HUES48 (cell line): ENCODE measurements at regions not wholly inside any gene's neighbourhood (a gene's known extent, or its start where the extent isn't known, plus 50 kb on each side); places are given as distances from the start of the nearest gene placed in this dataset.

Source experiments
- H3K27ac ChIP-seq: one replicate; pipeline ENCODE4 v1.7.0; 2013; ENCODE audit warnings: low read depth, low read length, inconsistent platforms
- H3K27me3 ChIP-seq: 2 replicates; pipeline ENCODE4 v1.6.1; 2013; ENCODE audit warnings: mild to moderate bottlenecking, low read length; ENCODE audit not compliant: control insufficient read depth, insufficient read depth
- H3K36me3 ChIP-seq: 2 replicates; pipeline ENCODE4 v1.6.1; 2013; ENCODE audit warnings: low read length; ENCODE audit not compliant: control insufficient read depth, insufficient read depth
- H3K4me1 ChIP-seq: 2 replicates; pipeline ENCODE4 v1.6.1; 2013; ENCODE audit warnings: mild to moderate bottlenecking, low read length; ENCODE audit not compliant: control insufficient read depth, insufficient read depth
- H3K4me3 ChIP-seq: 2 replicates; pipeline ENCODE4 v1.5.1; 2013; ENCODE audit warnings: mild to moderate bottlenecking, low read depth, low read length
- H3K9ac ChIP-seq: 2 replicates; pipeline ENCODE4 v1.6.1; 2013; ENCODE audit warnings: mild to moderate bottlenecking, low read depth, low read length, moderate library complexity
- H3K9me3 ChIP-seq: 2 replicates; pipeline ENCODE4 v1.6.1; 2013; ENCODE audit warnings: low read length; ENCODE audit not compliant: control insufficient read depth, insufficient read depth

- no peak overlapping the region for H3K9ac ChIP-seq
- H3K36me3 ChIP-seq: no peaks in the 10 kb centered on the region
- H3K27ac ChIP-seq: no peak overlapping the region
- H3K4me1 ChIP-seq: peaks cover 6% of the 10 kb centered on the region; the same call in 1 of the 2 replicates
- no peaks in the 10 kb centered on the region for H3K9me3 ChIP-seq
- H3K4me3 ChIP-seq: no peak overlapping the region
- no peaks in the 10 kb centered on the region for H3K27me3 ChIP-seq
Measured at GRCh38 chr12:58809064-58809607, 111.2 kb downstream of the LRIG3 start.

GRCh38 chr12:58811346-58811745 is 109.0 kb downstream of the LRIG3 start:
- no peak overlapping the region for H3K27ac ChIP-seq
- H3K9ac ChIP-seq: no peak overlapping the region
- H3K36me3 ChIP-seq: no peaks in the 10 kb centered on the region
- H3K27me3 ChIP-seq: no peaks in the 10 kb centered on the region
- H3K4me3 ChIP-seq: no peak overlapping the region
- no peaks in the 10 kb centered on the region for H3K9me3 ChIP-seq
- peaks cover 9% of the 10 kb centered on the region; the same call in 1 of the 2 replicates for H3K4me1 ChIP-seq

GRCh38 chr12:58812214-58812613 is 108.1 kb downstream of the LRIG3 start:
- Histone ChIP-seq H3K27ac (no peak overlapping the region), H3K4me1 (peaks cover 9% of the 10 kb centered on the region; the same call in 1 of the 2 replicates), H3K27me3 (no peaks in the 10 kb centered on the region), H3K36me3 (no peaks in the 10 kb centered on the region), H3K9ac (no peak overlapping the region), H3K9me3 (no peaks in the 10 kb centered on the region), H3K4me3 (no peak overlapping the region)

- H3K36me3 ChIP-seq: no peaks in the 10 kb centered on the region
Measured at GRCh38 chr12:58814036-58814435, 106.3 kb downstream of the LRIG3 start.

GRCh38 chr12:58815235-58815634 is 105.1 kb downstream of the LRIG3 start:
- H3K4me3 ChIP-seq: no peak overlapping the region
- no peaks in the 10 kb centered on the region for H3K36me3 ChIP-seq
- H3K27me3 ChIP-seq: no peaks in the 10 kb centered on the region
- no peak overlapping the region for H3K27ac ChIP-seq
- H3K9me3 ChIP-seq: no peaks in the 10 kb centered on the region
- H3K9ac ChIP-seq: no peak overlapping the region
- peaks cover 9% of the 10 kb centered on the region for H3K4me1 ChIP-seq

More at GRCh38 chr12:58814036-58814435, 106.3 kb downstream of the LRIG3 start:
- H3K27ac ChIP-seq: no peak overlapping the region
- H3K27me3 ChIP-seq: no peaks in the 10 kb centered on the region
- no peak overlapping the region for H3K9ac ChIP-seq
- peaks cover 9% of the 10 kb centered on the region; the same call in 1 of the 2 replicates for H3K4me1 ChIP-seq
- H3K4me3 ChIP-seq: no peak overlapping the region
- no peaks in the 10 kb centered on the region for H3K9me3 ChIP-seq

GRCh38 chr12:58818546-58818945 is 101.8 kb downstream of the LRIG3 start:
- Histone ChIP-seq H3K27ac (no peak overlapping the region), H3K9ac (no peak overlapping the region), H3K4me3 (no peak overlapping the region), H3K4me1 (peaks cover 9% of the 10 kb centered on the region), H3K9me3 (no peaks in the 10 kb centered on the region), H3K36me3 (no peaks in the 10 kb centered on the region), H3K27me3 (no peaks in the 10 kb centered on the region)

- Histone ChIP-seq H3K36me3 (no peaks in the 10 kb centered on the region), H3K4me1 (peaks cover under 1% of the 10 kb centered on the region), H3K27me3 (no peaks in the 10 kb centered on the region), H3K9me3 (no peaks in the 10 kb centered on the region), H3K9ac (no peak overlapping the region), H3K4me3 (no peak overlapping the region), H3K27ac (no peak overlapping the region)
Measured at GRCh38 chr12:58819345-58819744, 101.0 kb downstream of the LRIG3 start.

- H3K36me3 ChIP-seq: no peaks in the 10 kb centered on the region
- H3K9me3 ChIP-seq: no peaks in the 10 kb centered on the region
- no peak overlapping the region for H3K27ac ChIP-seq
- H3K4me3 ChIP-seq: no peak overlapping the region
- no peak overlapping the region for H3K9ac ChIP-seq
- H3K27me3 ChIP-seq: no peaks in the 10 kb centered on the region
- no peaks in the 10 kb centered on the region; the same call in 1 of the 2 replicates for H3K4me1 ChIP-seq
Measured at GRCh38 chr12:58819985-58820384, 100.3 kb downstream of the LRIG3 start.
